ENCODE measurements at regions not wholly inside any gene's neighbourhood (a gene's known extent, or its start where the extent isn't known, plus 50 kb on each side); places are given as distances from the start of the nearest gene placed in this dataset.

- ChIA-PET POLR2A (no interaction called here), CTCF (interaction anchor here (2.1 kb wide), 1 partner anchor 22 kb away, joined by 4 read pairs; no protein-coding TSS in a partner anchor)
- no peak for DNase-seq (ENCODE audit: extremely low spot score)
- no peak for TF ChIP-seq CTCF (IDR thresholded peaks at IDR 0.05; ENCODE audit: control extremely low read depth, extremely low read depth, low read depth, missing control alignments)
Measured at GRCh38 chr3:118059096-118059495, 975.5 kb downstream of the IGSF11 start.

GRCh38 chr3:118067439-118067838, 967.2 kb downstream of the IGSF11 start:
- DNase-seq (ENCODE audit: extremely low spot score): no peak
- no peak for TF ChIP-seq CTCF (IDR thresholded peaks at IDR 0.05; ENCODE audit: control extremely low read depth, extremely low read depth, low read depth, missing control alignments)
- ChIA-PET CTCF (no interaction called here), POLR2A (no interaction called here)

GRCh38 chr3:118075873-118076272, 958.8 kb downstream of the IGSF11 start:
- CTCF ChIA-PET: interaction anchor here (1.2 kb wide), 1 partner anchor 12 kb away, joined by 4 read pairs; no protein-coding TSS in a partner anchor
- no peak for TF ChIP-seq CTCF (IDR thresholded peaks at IDR 0.05; ENCODE audit: control extremely low read depth, extremely low read depth, low read depth, missing control alignments)
- no peak for DNase-seq (ENCODE audit: extremely low spot score)
- POLR2A ChIA-PET: no interaction called here

GRCh38 chr3:118077332-118077731, 957.3 kb downstream of the IGSF11 start:
- CTCF ChIA-PET: interaction anchor here (0.7 kb wide), 1 partner anchor 9 kb away, joined by 3 read pairs; no protein-coding TSS in a partner anchor
- DNase-seq (ENCODE audit: extremely low spot score): no peak
- POLR2A ChIA-PET: no interaction called here
- TF ChIP-seq CTCF (IDR thresholded peaks at IDR 0.05; ENCODE audit: control extremely low read depth, extremely low read depth, low read depth, missing control alignments): no peak

GRCh38 chr3:118080889-118081288, 953.8 kb downstream of the IGSF11 start:
- DNase-seq (ENCODE audit: extremely low spot score): no peak
- no peak for TF ChIP-seq CTCF (IDR thresholded peaks at IDR 0.05; ENCODE audit: control extremely low read depth, extremely low read depth, low read depth, missing control alignments)
- CTCF ChIA-PET: interaction anchor here (1.2 kb wide), 1 partner anchor 22 kb away, joined by 4 read pairs; no protein-coding TSS in a partner anchor
- POLR2A ChIA-PET: no interaction called here

- ChIA-PET CTCF (no interaction called here), POLR2A (no interaction called here)
- TF ChIP-seq CTCF (IDR thresholded peaks at IDR 0.05; ENCODE audit: control extremely low read depth, extremely low read depth, low read depth, missing control alignments): no peak
- no peak for DNase-seq (ENCODE audit: extremely low spot score)
Measured at GRCh38 chr3:118088696-118089095, 946.0 kb downstream of the IGSF11 start.

- ChIA-PET CTCF (no interaction called here), POLR2A (no interaction called here)
- no peak for DNase-seq (ENCODE audit: extremely low spot score)
- TF ChIP-seq CTCF (IDR thresholded peaks at IDR 0.05; ENCODE audit: control extremely low read depth, extremely low read depth, low read depth, missing control alignments): no peak
Measured at GRCh38 chr3:118089563-118089962, 945.1 kb downstream of the IGSF11 start.
